A673 (cell line): ENCODE measurements at regions not wholly inside any gene's neighbourhood (a gene's known extent, or its start where the extent isn't known, plus 50 kb on each side); places are given as distances from the start of the nearest gene placed in this dataset.

Source experiments
- CTCF ChIP-seq: fragments of 300-800, 200-600 bp; sonication (generic); conservative IDR thresholded peaks from 2 replicates; pipeline ENCODE4 v1.5.1; 2017; ENCODE audit warnings: low read depth, mild to moderate bottlenecking, antibody characterized with exemption, low read length, moderate library complexity, mixed read lengths
- EZH2 ChIP-seq: fragments of 200-600 bp; sonication (generic); IDR thresholded peaks from 2 replicates; pipeline ENCODE4 v1.6.1; 2017; ENCODE audit warnings: borderline replicate concordance, low read depth, mild to moderate bottlenecking, mixed read lengths, antibody characterized with exemption, low read length; ENCODE audit not compliant: poor library complexity, severe bottlenecking

GRCh38 chr4:137626942-137627738, 94.8 kb upstream of the PCDH18 start:
- TF ChIP-seq CTCF (no peak), EZH2 (no peak)
